ENCODE measurements at regions not wholly inside any gene's neighbourhood (a gene's known extent, or its start where the extent isn't known, plus 50 kb on each side); places are given as distances from the start of the nearest gene placed in this dataset.

- DNase-seq (ENCODE audit: low read depth in 1 of 2, low spot score in 1 of 2) = no peak
- no peaks in the 10 kb centered on the region for H3K27me3 ChIP-seq (ENCODE audit: insufficient read depth, poor library complexity, severe bottlenecking)
- no peak overlapping the region for H3K4me3 ChIP-seq (replicated peaks; ENCODE audit: insufficient read depth, low read length)
- TF ChIP-seq POLR2AphosphoS5 (IDR thresholded peaks at IDR 0.05; ENCODE audit: low read depth) (no peak), SPI1 (IDR thresholded peaks at IDR 0.05; ENCODE audit: borderline replicate concordance, low read depth) (no peak), CTCF (IDR thresholded peaks at IDR 0.05; ENCODE audit: insufficient read depth, low read length) (no peak), REST (IDR thresholded peaks at IDR 0.05; ENCODE audit: insufficient replicate concordance, low read depth) (no peak), GABPA (IDR thresholded peaks at IDR 0.05; ENCODE audit: low read depth) (no peak)
- no peak overlapping the region for H3K27ac ChIP-seq (replicated peaks)
These were observed 269.3 kb downstream of the UQCRFS1 start for GRCh38 chr19:28943651-28944050.

- no peak for TF ChIP-seq POLR2AphosphoS5 (IDR thresholded peaks at IDR 0.05; ENCODE audit: low read depth)
- no peak for TF ChIP-seq GABPA (IDR thresholded peaks at IDR 0.05; ENCODE audit: low read depth)
- TF ChIP-seq REST (IDR thresholded peaks at IDR 0.05; ENCODE audit: insufficient replicate concordance, low read depth) = no peak
- no peak for TF ChIP-seq CTCF (IDR thresholded peaks at IDR 0.05; ENCODE audit: insufficient read depth, low read length)
- TF ChIP-seq SPI1 (IDR thresholded peaks at IDR 0.05; ENCODE audit: borderline replicate concordance, low read depth) = no peak
- Histone ChIP-seq H3K27me3 (ENCODE audit: insufficient read depth, poor library complexity, severe bottlenecking) (no peaks in the 10 kb centered on the region), H3K27ac (replicated peaks) (no peak overlapping the region), H3K4me3 (replicated peaks; ENCODE audit: insufficient read depth, low read length) (no peak overlapping the region)
- DNase-seq (ENCODE audit: low read depth in 1 of 2, low spot score in 1 of 2) = no peak
These were observed 271.1 kb downstream of the UQCRFS1 start for GRCh38 chr19:28941833-28942232.

GRCh38 chr19:28940751-28941500, 272.0 kb downstream of the UQCRFS1 start:
- TF ChIP-seq POLR2AphosphoS5 (IDR thresholded peaks at IDR 0.05; ENCODE audit: low read depth) = no peak
- TF ChIP-seq GABPA (IDR thresholded peaks at IDR 0.05; ENCODE audit: low read depth) = no peak
- TF ChIP-seq SPI1 (IDR thresholded peaks at IDR 0.05; ENCODE audit: borderline replicate concordance, low read depth) = no peak
- no peak for TF ChIP-seq REST (IDR thresholded peaks at IDR 0.05; ENCODE audit: insufficient replicate concordance, low read depth)
- TF ChIP-seq CTCF (IDR thresholded peaks at IDR 0.05; ENCODE audit: insufficient read depth, low read length) = no peak
- DNase-seq (ENCODE audit: low read depth in 1 of 2, low spot score in 1 of 2) = no peak
- H3K27ac ChIP-seq (replicated peaks) = no peak overlapping the region
- no peaks in the 10 kb centered on the region for H3K27me3 ChIP-seq (ENCODE audit: insufficient read depth, poor library complexity, severe bottlenecking)
- no peak overlapping the region for H3K4me3 ChIP-seq (replicated peaks; ENCODE audit: insufficient read depth, low read length)
